Dendritic cell treated with granulocyte-macrophage colony-stimulating factor and Interleukin-4, amounts not matched to agents 40 ng/mL and 50 ng/mL, for 4 days (primary cell): ENCODE measurements at regions not wholly inside any gene's neighbourhood (a gene's known extent, or its start where the extent isn't known, plus 50 kb on each side); places are given as distances from the start of the nearest gene placed in this dataset.
"Not testable (repeated sequence)": the region's sequence is repeated elsewhere in the genome, so short reads cannot be mapped to it uniquely, and the experiment has no call there.

Experiments used
- H3K27ac Mint-ChIP-seq: one replicate; pipeline ENCODE4 v1.8.0; 2022; ENCODE audit warnings: mild to moderate bottlenecking, mixed read lengths
- H3K27me3 Mint-ChIP-seq: one replicate; pipeline ENCODE4 v1.8.0; 2022; ENCODE audit warnings: mild to moderate bottlenecking, mixed read lengths
- H3K36me3 Mint-ChIP-seq: one replicate; pipeline ENCODE4 v1.8.0; 2022; ENCODE audit warnings: low read depth, mixed read lengths
- H3K4me1 Mint-ChIP-seq: one replicate; pipeline ENCODE4 v1.8.0; 2022; ENCODE audit warnings: low read depth, mixed read lengths
- H3K4me3 Mint-ChIP-seq: one replicate; pipeline ENCODE4 v1.8.0; 2022; ENCODE audit warnings: mild to moderate bottlenecking, moderate library complexity, mixed read lengths
- H3K9me3 Mint-ChIP-seq: one replicate; pipeline ENCODE4 v1.8.0; 2022; ENCODE audit warnings: mixed read lengths
- intact Hi-C: fragments of 100-400 bp; cut with micrococcal nuclease; formaldehyde crosslinking; loops from one replicate; pipeline ENCODE4 v1.15.0; 2022

DNA sequence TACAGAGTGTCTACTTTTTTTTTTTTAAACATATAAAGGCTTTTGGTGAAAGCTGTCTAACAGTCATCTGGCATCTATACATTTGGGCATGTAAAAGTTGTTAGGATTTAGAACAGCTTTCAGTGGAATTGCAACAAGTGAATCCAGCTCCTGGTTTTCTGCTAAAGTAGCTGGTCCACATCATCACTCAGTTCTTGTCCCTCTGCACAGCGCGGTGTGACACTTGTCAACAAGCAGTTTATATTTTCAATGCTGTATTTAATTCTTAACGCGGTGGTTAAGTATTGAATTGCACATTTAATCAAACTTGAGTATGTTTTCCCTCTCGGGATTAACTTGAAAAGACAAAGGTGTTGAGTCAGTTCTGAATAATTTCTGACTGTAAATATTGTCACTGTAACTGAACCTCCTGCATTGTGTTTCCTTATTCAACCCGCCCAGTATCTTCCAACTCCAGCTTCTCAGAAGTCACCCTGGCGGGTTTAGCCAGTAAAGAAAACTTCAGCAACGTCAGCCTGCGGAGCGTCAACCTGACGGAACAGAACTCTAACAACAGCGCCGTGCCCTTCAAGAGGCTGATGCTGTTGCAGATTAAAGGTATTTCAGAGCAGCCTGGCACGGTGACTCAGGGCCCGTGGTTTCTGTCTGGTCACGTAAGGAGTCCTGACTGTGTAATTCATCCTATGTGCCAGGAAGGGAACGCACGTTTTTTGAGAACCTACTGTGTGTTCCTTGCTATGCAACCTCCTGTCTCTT, 66.1 kb upstream of the LYZL2 start:
- H3K27me3 Mint-ChIP-seq, H3K4me1 Mint-ChIP-seq, H3K27ac Mint-ChIP-seq, H3K4me3 Mint-ChIP-seq, H3K36me3 Mint-ChIP-seq, intact Hi-C loops, H3K9me3 Mint-ChIP-seq: not testable (repeated sequence)

DNA sequence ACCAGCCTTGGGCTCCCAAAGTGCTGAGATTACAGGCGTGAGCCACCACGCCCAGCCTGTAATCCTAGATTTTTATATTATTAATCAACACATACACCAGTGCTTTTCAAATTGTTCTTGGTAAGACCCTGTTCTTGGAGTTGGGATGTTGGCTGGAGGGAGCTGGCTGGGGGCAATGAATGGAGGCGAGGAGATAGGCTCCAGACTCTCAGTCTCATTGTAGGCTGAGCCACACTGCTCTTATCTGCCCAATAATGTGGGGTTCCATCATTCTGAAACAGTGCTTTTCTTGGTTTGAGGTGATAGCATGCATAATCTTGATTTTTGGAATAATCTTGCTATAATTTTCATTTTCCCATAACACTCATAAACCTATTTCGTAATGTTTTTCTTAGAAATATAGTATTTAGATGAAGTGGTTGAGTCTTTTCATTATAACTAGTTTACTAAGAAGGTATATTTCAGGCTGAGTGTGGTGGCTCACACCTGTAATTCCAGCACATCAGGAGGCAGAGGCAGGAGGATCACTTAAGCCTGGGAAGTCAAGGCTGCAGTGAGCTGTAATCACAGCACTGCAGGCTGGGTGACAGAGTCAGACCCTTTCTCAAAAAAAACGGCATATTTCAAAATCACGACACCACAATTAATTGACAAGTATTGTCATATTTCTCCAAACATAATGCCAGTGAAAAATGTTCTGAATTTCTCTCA, 65.1 kb upstream of the LYZL2 start:
- no peaks in the 10 kb centered on the region for H3K4me1 Mint-ChIP-seq
- no peaks in the 10 kb centered on the region for H3K9me3 Mint-ChIP-seq
- H3K4me3 Mint-ChIP-seq: no peak overlapping the region
- H3K27me3 Mint-ChIP-seq: no peaks in the 10 kb centered on the region
- intact Hi-C loops: no loop called here
- H3K27ac Mint-ChIP-seq: no peak overlapping the region
- H3K36me3 Mint-ChIP-seq: no peaks in the 10 kb centered on the region

DNA sequence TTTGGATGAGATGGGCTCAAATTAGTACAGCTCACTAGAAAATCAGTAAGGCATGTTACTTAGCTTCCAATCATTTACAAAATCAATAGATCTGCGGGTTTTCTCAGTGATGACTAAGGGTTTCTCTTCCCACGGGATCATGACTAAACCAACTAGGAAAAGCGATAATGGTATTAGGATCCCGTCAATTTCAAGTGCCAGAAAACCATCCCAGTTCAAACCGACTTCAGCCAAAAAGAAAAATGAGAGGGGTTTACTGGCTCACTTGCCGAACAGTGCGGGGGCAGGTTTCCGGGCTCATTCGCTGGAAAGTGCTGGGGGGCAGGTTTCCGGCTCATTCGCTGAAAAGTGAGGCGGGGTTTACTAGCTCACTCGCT, 62.1 kb upstream of the LYZL2 start:
- H3K27ac Mint-ChIP-seq: no peak overlapping the region
- H3K36me3 Mint-ChIP-seq: no peaks in the 10 kb centered on the region
- H3K9me3 Mint-ChIP-seq: no peaks in the 10 kb centered on the region
- H3K4me3 Mint-ChIP-seq: no peak overlapping the region
- no peaks in the 10 kb centered on the region for H3K4me1 Mint-ChIP-seq
- intact Hi-C loops: no loop called here
- peaks cover 11% of the 10 kb centered on the region for H3K27me3 Mint-ChIP-seq

DNA sequence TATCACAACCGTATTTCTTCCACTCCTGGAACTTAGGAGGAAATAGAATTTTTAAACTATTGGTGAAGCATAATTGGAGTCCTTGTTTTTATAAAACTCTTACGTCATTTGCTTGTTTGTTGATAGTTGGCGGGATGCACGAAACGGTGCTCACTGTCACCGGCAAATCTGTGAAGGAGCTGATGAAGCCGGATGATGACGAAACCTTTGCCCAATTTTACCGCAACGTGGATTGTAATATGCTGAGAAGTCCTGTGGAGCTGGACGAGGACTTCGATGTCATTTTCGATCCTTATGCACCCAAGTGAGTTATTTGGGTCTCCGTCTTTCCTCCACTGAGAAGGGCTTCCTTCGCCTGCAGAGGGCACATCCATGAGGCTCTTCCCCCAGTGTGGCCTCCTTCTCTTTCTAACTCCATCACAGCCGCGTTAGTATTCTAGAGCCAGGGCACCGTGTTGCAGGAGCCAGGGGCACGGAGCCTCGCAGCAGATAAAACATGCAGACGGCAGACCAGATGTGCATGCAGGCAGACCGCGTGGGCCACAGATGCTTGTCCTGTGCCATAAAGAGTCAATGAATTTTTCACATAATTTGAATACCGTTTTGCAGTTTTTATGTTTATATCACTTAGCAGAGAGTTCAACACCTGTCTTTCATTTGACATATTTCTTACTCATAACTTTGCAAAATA, 61.5 kb upstream of the LYZL2 start:
- H3K27ac Mint-ChIP-seq, H3K4me3 Mint-ChIP-seq, H3K4me1 Mint-ChIP-seq, H3K36me3 Mint-ChIP-seq, intact Hi-C loops, H3K9me3 Mint-ChIP-seq: not testable (repeated sequence)
- H3K27me3 Mint-ChIP-seq: peaks cover 13% of the 10 kb centered on the region

DNA sequence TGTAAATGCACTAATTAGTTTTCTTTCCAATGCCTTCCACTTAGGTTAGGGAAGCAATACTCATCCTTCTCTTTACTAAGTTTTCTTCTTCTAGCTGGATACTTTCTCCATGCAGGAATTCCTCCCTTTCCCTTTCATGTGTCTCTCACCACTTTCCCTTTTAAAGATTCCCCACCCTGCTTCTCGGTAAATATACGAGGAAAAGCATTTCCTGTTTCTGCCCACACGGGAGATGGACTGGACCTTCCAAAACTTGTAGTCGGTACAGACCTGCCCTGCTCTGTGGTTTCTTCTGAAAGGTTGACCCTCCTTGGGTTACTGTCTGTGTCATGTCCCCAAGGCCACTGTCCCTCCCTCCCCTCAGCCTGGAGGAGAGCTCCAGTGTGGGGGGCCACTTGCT, 58.9 kb upstream of the LYZL2 start:
- H3K4me1 Mint-ChIP-seq: peaks cover 10% of the 10 kb centered on the region
- no peak overlapping the region for H3K4me3 Mint-ChIP-seq
- no peaks in the 10 kb centered on the region for H3K36me3 Mint-ChIP-seq
- no peaks in the 10 kb centered on the region for H3K9me3 Mint-ChIP-seq
- intact Hi-C loops: no loop called here
- peaks cover 36% of the 10 kb centered on the region for H3K27me3 Mint-ChIP-seq
- H3K27ac Mint-ChIP-seq: no peak overlapping the region

DNA sequence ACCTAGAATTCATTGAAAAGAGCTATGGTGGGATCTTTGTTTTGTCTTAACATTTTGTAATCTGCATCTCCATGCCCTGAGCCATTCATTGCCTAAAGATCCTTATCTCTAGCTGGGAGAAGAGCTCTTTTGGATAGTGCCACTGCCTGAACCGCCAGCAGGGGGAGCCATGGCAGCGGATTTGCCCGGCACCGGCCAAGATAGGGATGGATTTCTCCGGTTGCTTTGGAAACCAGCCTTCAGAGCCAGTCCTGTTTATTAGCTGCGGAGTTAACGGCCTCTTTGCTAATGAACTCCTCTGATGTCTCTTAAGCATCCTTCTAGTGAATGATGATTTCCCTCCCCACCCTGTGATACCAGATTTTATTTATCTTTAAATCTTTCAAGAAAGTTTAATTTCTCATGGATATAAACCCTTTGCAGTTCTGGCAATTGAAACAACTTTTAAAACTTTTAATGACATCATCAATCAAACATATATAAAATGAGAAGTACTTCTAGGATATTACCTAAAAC, 58.2 kb upstream of the LYZL2 start:
- no peak overlapping the region for H3K27ac Mint-ChIP-seq
- peaks cover 36% of the 10 kb centered on the region for H3K27me3 Mint-ChIP-seq
- intact Hi-C loops: no loop called here
- peaks cover 14% of the 10 kb centered on the region for H3K4me1 Mint-ChIP-seq
- no peak overlapping the region for H3K4me3 Mint-ChIP-seq
- H3K36me3 Mint-ChIP-seq: no peaks in the 10 kb centered on the region
- H3K9me3 Mint-ChIP-seq: no peaks in the 10 kb centered on the region

DNA sequence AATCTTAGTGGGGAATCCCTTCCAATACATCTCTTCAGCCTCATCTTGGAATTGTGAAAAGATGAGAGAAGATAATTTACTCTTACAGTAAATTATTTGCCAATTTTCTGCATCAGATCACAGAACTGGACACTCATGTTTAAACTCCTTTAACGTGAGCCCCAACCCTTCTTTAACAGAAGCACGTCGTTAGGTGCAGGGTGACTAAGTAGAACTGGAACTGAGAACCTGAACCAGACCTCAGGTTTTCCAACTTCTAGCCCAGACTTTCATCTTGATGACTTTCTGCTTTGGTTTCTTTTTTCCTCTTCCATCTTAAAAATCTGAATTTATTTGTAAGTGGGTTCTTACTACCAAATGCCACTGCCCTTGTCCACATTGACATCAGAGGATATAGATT, 57.2 kb upstream of the LYZL2 start:
- Mint-ChIP-seq H3K27me3 (peaks cover 39% of the 10 kb centered on the region), H3K36me3 (no peaks in the 10 kb centered on the region), H3K9me3 (no peaks in the 10 kb centered on the region), H3K4me1 (peaks cover 14% of the 10 kb centered on the region), H3K27ac (no peak overlapping the region), H3K4me3 (no peak overlapping the region)
- intact Hi-C loops: no loop called here

DNA sequence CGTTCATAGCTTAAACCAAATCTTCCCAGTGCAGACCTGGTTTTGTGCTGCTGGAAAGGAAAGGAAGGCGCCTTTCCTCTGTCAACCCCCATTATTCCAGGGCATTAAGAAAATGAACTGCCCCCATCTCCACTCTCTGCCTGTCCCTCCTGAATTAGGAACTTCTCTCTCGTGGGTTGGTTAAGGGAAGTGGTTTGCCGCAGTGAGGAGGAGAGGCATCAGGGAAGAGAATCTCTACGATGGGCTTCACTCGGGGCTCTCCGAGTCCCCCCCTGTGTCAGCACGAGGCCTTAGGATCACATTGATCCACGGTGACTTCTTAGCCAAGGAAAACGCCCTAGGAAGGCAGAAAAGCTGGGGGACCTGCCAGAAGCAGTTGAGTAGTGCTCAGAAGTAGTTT, 53.9 kb upstream of the LYZL2 start:
- H3K4me1 Mint-ChIP-seq: peaks cover 14% of the 10 kb centered on the region
- no peak overlapping the region for H3K27ac Mint-ChIP-seq
- peaks cover 47% of the 10 kb centered on the region for H3K27me3 Mint-ChIP-seq
- no peaks in the 10 kb centered on the region for H3K36me3 Mint-ChIP-seq
- no peak overlapping the region for H3K4me3 Mint-ChIP-seq
- intact Hi-C loops: no loop called here
- H3K9me3 Mint-ChIP-seq: peaks cover 9% of the 10 kb centered on the region

DNA sequence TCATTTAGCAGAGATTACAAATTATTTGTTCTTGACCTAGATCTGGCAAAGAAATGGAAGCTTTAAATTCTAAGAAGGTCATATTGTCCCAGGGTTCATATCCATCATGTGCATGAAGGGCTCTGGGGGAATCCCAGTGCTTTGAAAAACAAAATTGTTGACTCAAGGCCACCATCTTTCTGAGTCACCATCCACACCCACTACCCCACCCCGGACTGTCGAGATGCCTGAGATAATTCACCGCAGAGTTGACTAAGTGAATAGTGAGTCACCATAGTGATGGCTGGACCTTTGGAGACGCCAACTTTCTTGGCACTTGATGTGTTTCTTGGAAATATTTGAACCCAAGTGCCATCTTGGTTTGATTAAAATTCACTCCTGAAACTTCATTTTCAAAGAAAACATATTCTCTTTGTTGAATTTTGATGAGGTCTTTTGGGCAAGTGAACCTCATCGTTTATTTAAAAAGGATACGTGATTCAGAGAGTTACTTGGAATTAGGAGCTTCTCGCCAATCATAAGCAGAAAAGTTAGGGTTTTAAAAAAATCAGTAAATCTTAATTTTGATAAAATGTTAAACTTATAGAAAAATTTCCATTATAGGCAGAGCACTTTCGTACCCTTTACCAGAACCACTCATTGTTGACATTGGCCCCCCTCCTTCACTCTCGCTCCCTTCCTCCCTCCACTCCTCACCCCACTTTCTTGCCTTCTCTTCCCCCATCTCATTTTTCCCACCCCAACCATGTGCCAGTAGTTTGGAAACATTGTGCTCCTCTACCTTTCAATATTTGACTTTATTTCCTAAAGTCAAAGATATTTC, 53.0 kb upstream of the LYZL2 start:
- Mint-ChIP-seq H3K4me1 (peaks cover 14% of the 10 kb centered on the region), H3K27me3 (peaks cover 45% of the 10 kb centered on the region)
- H3K4me3 Mint-ChIP-seq, H3K27ac Mint-ChIP-seq, H3K9me3 Mint-ChIP-seq, intact Hi-C loops, H3K36me3 Mint-ChIP-seq: not testable (repeated sequence)

DNA sequence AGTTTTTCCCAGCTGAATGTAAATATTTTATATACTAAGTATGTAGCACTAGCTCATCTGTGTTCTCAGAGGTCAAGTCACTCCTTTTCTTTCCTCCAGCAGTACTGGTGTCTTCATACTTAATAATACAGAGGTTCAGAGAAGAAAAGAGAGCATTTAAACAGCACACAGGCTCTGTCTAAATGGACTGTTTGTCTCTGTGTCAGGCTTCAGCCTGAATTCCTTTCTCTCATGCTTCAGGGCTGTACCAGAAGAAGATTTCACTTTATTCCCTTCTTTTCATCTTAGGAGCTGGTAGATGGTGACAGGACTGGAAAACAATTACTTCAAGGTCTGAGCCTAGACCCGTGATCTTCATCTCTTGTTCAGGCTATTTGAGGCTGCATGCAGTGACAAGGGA, 51.4 kb upstream of the LYZL2 start:
- Mint-ChIP-seq H3K4me1 (peaks cover 14% of the 10 kb centered on the region), H3K9me3 (peaks cover 9% of the 10 kb centered on the region), H3K4me3 (no peak overlapping the region), H3K27me3 (peaks cover 36% of the 10 kb centered on the region), H3K27ac (no peak overlapping the region), H3K36me3 (no peaks in the 10 kb centered on the region)
- intact Hi-C loops: no loop called here
